Daoy (cell line): ENCODE measurements at regions not wholly inside any gene's neighbourhood (a gene's known extent, or its start where the extent isn't known, plus 50 kb on each side); places are given as distances from the start of the nearest gene placed in this dataset.
"Not testable (repeated sequence)": the region's sequence is repeated elsewhere in the genome, so short reads cannot be mapped to it uniquely, and the experiment has no call there.

Experiments
- DNase-seq: peaks from one replicate; pipeline ENCODE4 v3.0.0-alpha.2; 2015; ENCODE audit warnings: low read depth

- peak; percentile 59 for DNase-seq
Measured at GRCh38 chr3:140863580-140864009, 78.0 kb upstream of the SLC25A36 start.

- no peak for DNase-seq
Measured at GRCh38 chr3:140870351-140870750, 71.3 kb upstream of the SLC25A36 start.

DNA sequence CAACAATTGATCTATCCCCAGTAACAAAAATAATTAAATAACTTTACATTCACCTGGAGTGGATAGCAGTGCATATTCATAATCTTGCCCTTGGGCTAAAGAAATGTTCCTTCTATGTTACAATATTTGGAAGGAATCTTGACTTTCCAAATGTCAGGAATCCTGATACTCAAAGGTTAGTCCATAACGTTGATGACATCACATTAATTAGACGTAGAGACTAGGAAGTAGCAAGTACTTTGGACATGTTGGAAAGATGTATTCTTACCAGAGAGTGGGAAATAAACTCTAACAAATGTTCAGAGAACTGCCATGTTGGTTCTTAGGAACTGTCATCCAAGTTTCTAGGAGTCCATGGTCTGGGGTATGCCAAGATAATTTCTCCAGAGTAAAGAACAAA is 70.6 kb upstream of the SLC25A36 start:
- no peak for DNase-seq

DNA sequence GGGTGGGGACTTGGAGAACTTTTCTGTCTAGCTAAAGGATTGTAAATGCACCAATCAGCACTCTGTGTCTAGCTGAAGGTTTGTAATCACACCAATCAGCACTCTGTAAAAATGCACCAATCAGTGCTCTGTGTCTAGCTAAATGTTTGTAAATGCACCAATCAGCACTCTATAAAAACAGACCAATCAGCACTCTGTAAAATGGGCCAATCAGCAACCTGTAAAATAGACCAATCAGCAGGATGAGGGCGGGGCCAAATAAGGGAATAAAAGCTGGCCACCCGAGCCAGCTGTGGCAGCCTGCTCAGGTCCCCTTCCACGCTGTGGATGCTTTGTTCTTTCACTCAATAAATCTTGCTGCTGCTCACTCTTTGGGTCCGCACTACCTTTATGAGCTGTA is 69.5 kb upstream of the SLC25A36 start:
- not testable (repeated sequence) for DNase-seq

- peak; percentile 9 for DNase-seq
Measured at GRCh38 chr3:140883428-140884040, 58.1 kb upstream of the SLC25A36 start.

DNA sequence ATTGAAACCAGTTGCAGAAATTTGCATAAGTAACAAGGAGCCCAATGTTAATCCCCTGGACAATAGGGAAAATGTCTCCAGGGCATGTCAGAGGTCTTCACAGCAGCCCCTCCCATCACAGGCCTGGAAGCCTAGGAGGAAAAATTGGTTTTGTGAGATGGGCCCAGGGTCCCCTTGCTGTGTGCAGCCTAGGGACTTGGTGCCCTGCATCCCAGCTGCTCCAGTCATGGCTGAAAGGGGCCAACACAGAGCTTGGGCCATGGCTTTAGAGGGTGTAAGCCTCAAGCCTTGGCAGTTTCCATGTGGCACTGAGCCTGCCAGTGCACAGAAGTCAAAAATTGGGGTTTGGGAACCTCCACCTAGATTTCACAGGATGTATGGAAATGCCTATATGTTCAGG is 55.9 kb upstream of the SLC25A36 start:
- DNase-seq: not testable (repeated sequence)
